GM21619 (cell line): ENCODE measurements at regions not wholly inside any gene's neighbourhood (a gene's known extent, or its start where the extent isn't known, plus 50 kb on each side); places are given as distances from the start of the nearest gene placed in this dataset.
A peak's percentile ranks its signal among the peaks of the same experiment; 100 is the strongest.

Source experiments
- ATAC-seq: cut with Tn5 transposase; IDR thresholded peaks from one replicate; pipeline ENCODE4 v1.9.1; 2021; ENCODE audit not compliant: unreplicated experiment

- no peak for ATAC-seq
Observed at GRCh38 chr12:124459852-124460645, 107.4 kb downstream of the NCOR2 start.

DNA sequence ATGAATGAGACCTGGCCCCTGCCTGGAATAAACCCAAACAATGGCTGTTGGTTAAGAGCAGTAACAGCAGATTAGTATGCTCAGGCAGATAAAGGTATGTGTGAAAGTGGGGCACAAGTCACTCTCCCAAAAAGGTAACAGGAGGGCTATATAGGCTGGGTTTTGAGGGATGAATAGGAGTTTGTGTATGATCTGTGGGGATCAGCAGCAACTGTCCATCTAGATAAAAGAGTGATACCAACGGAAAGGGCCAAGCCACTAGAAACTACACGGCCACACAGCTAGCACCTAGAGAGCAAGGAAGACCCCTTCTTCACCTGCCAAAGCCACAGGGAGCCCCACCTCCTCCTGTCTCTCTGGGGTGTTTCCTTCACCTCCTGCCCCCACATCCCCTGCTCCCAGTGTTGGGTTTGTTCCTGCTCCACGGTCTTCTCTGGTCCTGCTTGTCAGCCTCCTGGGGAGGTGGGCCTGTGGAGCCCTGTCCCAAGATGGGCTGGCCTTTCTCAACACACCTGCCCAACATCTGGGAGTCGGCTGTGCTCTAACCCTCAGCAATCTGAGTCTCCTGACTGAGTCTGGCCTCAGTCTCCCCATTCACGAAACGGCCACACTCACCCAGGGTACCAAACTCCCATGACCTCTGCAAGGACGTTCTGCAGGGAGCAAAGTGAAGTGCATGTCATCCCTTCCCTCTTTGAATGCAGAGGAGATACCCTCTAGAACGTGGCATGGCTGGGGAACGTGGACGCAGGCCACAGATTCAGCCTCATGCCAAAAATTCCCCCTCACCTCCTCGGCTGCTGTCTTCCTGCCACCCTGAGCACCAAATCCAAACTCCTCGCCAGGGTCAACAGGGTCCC, 108.2 kb downstream of the NCOR2 start:
- no peak for ATAC-seq

DNA sequence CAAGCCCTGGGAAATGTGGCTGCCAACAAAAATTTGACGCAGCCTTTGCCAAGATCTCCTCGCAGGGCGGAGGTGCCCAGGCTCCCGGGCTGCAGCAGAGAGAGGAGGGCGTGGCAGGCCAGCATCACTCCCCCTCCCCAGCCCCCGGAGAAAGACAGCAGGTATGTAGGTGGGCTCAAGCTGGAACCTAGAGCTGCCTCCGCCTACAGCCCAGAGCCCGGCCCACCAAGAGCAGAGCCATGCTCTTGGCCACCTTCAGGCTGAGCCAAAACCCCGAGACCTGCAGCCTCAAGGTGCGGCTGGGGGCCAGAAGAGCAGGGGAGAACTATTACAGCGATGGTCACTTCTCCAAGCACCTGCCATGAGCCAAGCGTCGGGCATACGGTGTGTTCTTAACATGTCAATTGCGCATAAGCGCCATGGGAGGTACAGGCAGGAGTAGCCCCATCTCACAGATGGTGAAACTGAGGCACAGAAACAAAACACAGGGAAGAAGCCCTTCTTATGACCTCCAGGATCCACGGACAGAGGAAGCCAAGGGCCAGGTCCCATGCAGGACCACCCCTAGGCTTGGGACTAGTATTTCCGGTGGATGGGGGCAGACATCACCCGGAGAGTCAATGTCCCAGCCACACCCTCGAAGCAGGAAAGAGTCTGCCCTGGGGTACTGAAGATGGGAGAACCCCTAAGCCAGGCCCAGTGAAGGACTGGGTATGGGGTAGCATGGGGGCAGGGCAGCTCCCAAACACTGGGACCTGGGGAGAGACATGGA, 109.0 kb downstream of the NCOR2 start:
- no peak for ATAC-seq

- peak; percentile 31 for ATAC-seq
Observed at GRCh38 chr12:124457287-124458219, 109.9 kb downstream of the NCOR2 start.

DNA sequence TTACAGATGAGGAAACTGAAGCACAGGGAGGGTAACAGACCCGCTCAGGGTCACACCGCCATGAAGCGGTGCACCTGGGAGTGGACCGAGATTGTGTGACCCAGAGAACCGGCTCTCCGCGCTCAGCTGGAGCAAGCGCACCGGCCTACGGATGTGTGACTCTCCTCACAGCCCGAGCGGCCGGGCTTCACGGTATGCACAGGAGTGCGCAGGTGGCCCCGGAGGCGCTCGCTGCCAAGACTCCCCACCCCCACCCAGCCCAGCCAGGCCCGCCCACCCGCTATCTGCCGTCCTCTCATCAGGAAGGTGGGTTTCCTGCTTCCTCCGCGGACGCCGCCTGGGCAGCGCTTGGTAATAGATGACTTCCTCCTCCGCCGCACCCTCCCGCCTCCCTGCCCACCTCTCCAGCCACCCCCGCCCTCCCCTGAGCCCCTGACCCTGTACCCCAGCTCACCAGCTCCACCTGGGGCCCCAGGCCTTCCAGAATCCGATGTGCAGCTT, 110.7 kb downstream of the NCOR2 start:
- ATAC-seq = peak; percentile 20

GRCh38 chr12:124456133-124456651, 111.2 kb downstream of the NCOR2 start:
- no peak for ATAC-seq

GRCh38 chr12:124455336-124455735, 112.1 kb downstream of the NCOR2 start:
- no peak for ATAC-seq

DNA sequence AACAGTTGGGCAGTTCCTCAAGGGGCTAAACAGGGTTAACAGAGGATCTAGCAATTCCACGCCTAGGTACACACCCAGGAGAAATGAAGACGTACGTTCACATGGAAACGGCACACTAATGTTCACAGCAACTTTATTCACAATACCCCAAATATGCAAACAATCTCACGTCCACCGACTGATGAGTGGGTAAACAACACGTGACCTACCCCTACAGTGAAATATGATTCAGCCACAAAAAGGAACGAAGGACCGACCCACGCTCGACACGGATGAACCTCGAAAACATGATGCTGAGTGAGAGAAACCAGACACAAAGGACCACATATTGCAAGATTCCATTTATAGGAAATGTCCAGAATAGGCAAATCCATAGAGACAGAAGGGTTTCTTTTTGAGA, 112.7 kb downstream of the NCOR2 start:
- ATAC-seq = no peak

- ATAC-seq = no peak
Observed at GRCh38 chr12:124454352-124454725, 113.1 kb downstream of the NCOR2 start.

DNA sequence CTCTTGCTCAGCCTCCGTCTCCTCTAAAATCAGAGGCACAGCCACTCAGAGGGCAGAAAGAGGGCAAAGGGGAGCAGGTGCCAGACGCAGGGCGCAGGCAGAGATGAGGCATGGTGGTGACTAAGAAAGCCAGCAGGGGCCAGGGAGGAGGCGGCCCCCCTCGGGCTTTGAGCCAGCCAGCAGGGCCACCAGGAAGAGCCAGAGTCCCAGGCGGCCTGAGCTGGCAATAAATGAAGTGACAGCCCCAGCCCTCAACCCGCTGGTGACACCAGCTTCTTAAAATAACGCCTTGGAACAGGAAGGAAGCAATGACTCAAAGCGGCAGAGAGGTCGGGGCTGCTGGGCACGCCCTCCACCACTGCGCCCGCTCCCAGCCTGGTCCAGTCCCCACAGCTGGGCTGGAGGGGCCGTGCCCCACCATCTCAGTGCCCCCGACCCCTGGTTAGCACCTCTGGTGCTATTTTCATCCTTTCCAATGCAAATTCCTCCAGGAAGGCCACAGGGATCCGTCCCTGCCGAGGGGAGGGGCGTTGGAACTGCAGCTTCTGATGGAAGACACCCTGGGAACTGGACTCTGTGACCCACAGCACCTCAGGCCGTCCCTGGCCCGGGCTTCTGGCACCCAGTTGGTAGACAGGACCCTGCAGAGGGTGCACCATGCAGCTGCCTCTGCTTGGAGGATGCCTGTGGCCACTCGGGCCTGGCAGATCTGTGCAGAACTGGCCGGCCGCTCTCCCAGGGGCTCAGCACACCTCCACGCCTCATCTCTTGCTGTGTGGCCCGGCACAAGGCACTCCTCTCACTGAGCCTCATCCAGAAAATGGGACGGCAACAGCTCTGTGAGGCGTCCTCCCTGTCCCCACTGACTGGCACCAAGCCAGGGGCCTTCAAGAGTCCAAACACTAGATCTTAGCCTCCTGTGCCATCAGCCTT, 113.7 kb downstream of the NCOR2 start:
- ATAC-seq = peak; percentile 75

- no peak for ATAC-seq
Observed at GRCh38 chr12:124452576-124453331, 114.7 kb downstream of the NCOR2 start.

DNA sequence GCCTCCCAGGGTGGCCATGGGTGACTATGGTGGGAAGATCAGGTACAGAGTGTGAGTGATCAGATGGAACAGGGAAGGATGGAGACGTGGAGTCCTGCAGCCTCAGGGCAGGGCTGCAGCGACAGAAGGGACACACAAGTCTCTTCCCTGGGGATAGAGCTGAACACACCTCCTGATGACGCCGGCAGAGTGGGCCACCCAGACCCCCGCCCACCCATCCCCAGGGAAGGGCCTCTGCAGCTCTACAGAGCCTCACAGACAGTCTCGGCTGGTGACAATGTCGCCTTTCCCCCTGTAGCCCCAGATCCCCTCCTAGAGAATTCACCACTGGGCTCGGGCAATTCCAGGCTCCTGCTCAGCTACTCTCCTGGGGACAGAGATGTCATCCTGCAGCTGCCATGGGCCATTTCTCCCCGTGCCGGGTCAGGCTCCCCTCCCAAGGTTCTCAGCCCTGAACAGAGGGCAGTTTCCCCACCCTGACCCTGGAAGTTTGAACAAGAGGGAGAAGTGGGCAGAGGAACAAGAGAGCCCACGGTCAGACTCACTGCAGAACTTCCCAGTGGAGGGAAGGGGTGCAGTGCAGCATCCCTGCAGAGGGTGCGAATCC, 115.7 kb downstream of the NCOR2 start:
- no peak for ATAC-seq

- ATAC-seq = no peak
Observed at GRCh38 chr12:124451016-124451415, 116.4 kb downstream of the NCOR2 start.

DNA sequence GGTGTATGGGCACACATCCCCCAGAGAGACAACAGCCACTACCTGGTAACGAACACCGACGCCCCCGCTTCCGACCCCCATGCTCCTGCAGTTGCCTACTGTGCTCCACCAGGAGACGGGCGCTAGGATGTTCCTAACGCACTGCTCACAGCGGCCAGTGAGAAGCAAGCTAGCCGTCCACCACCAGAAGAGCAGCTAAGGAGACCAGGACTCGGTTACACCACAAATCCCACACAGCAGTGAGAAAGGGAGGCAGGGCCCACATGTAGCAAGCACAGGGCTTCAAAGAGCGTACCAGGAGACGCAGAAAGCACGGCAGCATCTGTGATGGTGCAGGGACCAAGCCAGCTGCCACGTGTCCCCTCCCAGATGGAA, 117.0 kb downstream of the NCOR2 start:
- no peak for ATAC-seq

- no peak for ATAC-seq
Observed at GRCh38 chr12:124449623-124450375, 117.6 kb downstream of the NCOR2 start.

- ATAC-seq = no peak
Observed at GRCh38 chr12:124448955-124449622, 118.3 kb downstream of the NCOR2 start.
